ENCODE measurements at regions not wholly inside any gene's neighbourhood (a gene's known extent, or its start where the extent isn't known, plus 50 kb on each side); places are given as distances from the start of the nearest gene placed in this dataset.

GRCh38 chr4:41448934-41449333, 89.0 kb upstream of the LIMCH1 start:
- TF ChIP-seq CTCF (conservative IDR thresholded peaks at IDR 0.05; ENCODE audit: low read depth, low read length) (no peak), EZH2phosphoT487 (IDR thresholded peaks at IDR 0.05; ENCODE audit: borderline replicate concordance, low read length) (no peak)

All from PC-3 (cell line).